Activated T-cell treated with anti-CD3 and anti-CD28 coated beads for 48 hours (primary cell): ENCODE measurements at regions not wholly inside any gene's neighbourhood (a gene's known extent, or its start where the extent isn't known, plus 50 kb on each side); places are given as distances from the start of the nearest gene placed in this dataset.

ENCODE experiments used
- DNase-seq: peaks from one replicate; pipeline ENCODE4 v3.0.0-alpha.2; 2020; ENCODE audit warnings: low read depth

GRCh38 chr12:58980768-58981167 lies 60.5 kb upstream of the LRIG3 start:
- DNase-seq, result no peak

- no peak for DNase-seq
These were observed 58.4 kb upstream of the LRIG3 start for GRCh38 chr12:58978717-58979116.

GRCh38 chr12:58977476-58977875 lies 57.2 kb upstream of the LRIG3 start:
- DNase-seq, result no peak

- no peak for DNase-seq
These were observed 55.8 kb upstream of the LRIG3 start for GRCh38 chr12:58976146-58976545.
